Vagina (tissue), 2 donors: ENCODE measurements at regions not wholly inside any gene's neighbourhood (a gene's known extent, or its start where the extent isn't known, plus 50 kb on each side); places are given as distances from the start of the nearest gene placed in this dataset.

Experiments
- DNase-seq, 2 donors: peaks; one replicate each; pipeline ENCODE4 v3.0.0-alpha.2; 2017; ENCODE audit errors: extremely low spot score in 2 of 2
- H3K27ac ChIP-seq: fragments of 200-600 bp; sonication (generic); one replicate; pipeline ENCODE4 v1.5.1; 2019
- H3K27me3 ChIP-seq: fragments of 200-600 bp; sonication (generic); one replicate; pipeline ENCODE4 v1.5.1; 2019
- H3K36me3 ChIP-seq, 2 donors: fragments of 200-600 bp; sonication (generic); one replicate each; pipeline ENCODE4 v1.5.1; 2017 to 2019
- H3K4me1 ChIP-seq: fragments of 200-600 bp; sonication (generic); one replicate; pipeline ENCODE4 v1.5.1; 2019
- H3K4me3 ChIP-seq, 2 donors: fragments of 200-600 bp; sonication (generic); 1 replicate in 1 of 2; 2 replicates in 1 of 2; pipeline ENCODE4 v1.5.1; 2016 to 2019
- H3K9me3 ChIP-seq: fragments of 200-600 bp; sonication (generic); one replicate; pipeline ENCODE4 v1.5.1; 2019
- CTCF ChIP-seq, 3 experiments: fragments of 450-650 bp in 2 of 3; fragments of 200-600 bp in 1 of 3; sonication (generic) in 1 of 3; IDR thresholded peaks; one replicate each; pipeline ENCODE4 v1.5.1; 2017 to 2019; ENCODE audit warnings: antibody characterized with exemption in 3 of 3, mild to moderate bottlenecking in 2 of 3, moderate library complexity in 2 of 3
- POLR2A ChIP-seq, 2 donors: fragments of 450-650 bp; IDR thresholded peaks; one replicate each; pipeline ENCODE4 v1.6.1; 2017; ENCODE audit warnings: antibody characterized with exemption in 2 of 2, mild to moderate bottlenecking in 2 of 2, moderate library complexity in 2 of 2
- POLR2AphosphoS5 ChIP-seq, 2 donors: sonication (generic); formaldehyde crosslinking; IDR thresholded peaks; one replicate each; pipeline ENCODE4 v1.9.0; 2017; ENCODE audit warnings: antibody characterized with exemption in 2 of 2, mild to moderate bottlenecking in 2 of 2, low read depth in 1 of 2; ENCODE audit not compliant: insufficient read depth in 1 of 2
- intact Hi-C: fragments of 100-400 bp; cut with DNase I; formaldehyde crosslinking; loops from one replicate; pipeline ENCODE4 v1.15.1; 2023

DNA sequence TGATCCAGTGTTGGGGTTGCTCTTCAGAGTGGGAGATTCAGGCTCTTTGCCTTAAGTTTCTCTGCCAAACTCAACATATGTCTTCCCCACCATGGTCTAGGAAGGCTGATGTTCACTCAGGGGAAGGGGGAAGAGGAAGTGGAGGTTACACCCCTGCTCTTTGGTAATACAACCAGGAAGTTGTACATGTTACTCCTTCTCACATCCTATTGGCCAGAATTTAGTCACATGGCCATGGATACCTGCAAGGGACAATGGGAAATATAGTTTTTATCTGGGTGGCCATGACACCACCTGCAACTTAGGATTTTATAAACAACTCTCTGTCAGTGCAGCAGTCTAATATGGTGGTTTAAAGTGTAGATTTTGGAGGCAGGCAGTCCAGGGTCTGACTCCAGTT lies 150.9 kb downstream of the TBX5 start:
- no peaks in the 10 kb centered on the region for H3K9me3 ChIP-seq
- H3K27ac ChIP-seq = no peak overlapping the region
- no peak overlapping the region for H3K4me3 ChIP-seq
- no peaks in the 10 kb centered on the region for H3K27me3 ChIP-seq
- no peaks in the 10 kb centered on the region for H3K36me3 ChIP-seq
- TF ChIP-seq POLR2A (IDR thresholded peaks at IDR 0.05) (no peak), POLR2AphosphoS5 (IDR thresholded peaks at IDR 0.05; ENCODE audit: insufficient read depth in 1 of 2, low read depth in 1 of 2) (no peak), CTCF (IDR thresholded peaks at IDR 0.05) (no peak)
- no peak for DNase-seq
- peaks cover 13% of the 10 kb centered on the region for H3K4me1 ChIP-seq
- intact Hi-C loops = no loop called here

DNA sequence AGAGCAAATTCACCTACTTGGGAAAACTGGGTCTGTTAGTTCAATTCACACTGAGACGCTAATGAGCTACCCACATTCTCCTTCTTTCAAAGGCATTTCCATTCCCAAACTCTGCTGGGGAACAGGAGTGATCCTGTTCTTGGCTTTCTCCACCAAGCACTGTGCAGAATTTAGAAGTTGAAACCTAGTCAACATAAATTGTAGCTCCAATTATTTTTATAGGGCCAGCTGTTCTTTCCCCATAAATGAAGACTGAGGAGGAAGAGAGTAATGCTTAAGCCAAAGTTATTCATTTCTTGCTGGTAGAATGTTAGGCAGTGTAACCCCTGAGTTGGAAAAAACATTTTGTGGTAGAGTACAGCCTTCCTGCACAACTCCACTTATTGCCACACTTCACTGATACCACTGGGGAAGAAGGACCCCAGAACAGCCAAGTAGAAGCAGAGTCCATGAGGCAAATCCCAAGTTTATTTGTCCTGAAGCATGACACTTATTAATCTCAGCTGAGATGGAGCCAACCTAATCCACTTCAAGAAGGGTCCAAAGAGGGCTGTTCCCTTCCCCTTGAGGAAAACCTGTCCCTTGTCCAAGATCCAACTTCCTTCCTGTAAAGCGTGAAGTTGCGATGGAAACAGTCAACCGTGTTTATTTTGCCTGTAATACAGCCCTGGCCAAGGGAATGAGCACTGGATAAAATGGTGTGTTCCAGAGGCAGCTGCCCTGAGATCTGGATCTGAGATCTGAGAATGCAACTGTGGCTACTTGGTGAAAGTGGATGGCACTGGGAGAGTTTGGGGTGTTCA lies 151.8 kb downstream of the TBX5 start:
- no peaks in the 10 kb centered on the region for H3K27me3 ChIP-seq
- intact Hi-C loops = no loop called here
- H3K9me3 ChIP-seq = no peaks in the 10 kb centered on the region
- no peak overlapping the region for H3K4me3 ChIP-seq
- H3K4me1 ChIP-seq = peaks cover 13% of the 10 kb centered on the region
- no peaks in the 10 kb centered on the region for H3K36me3 ChIP-seq
- DNase-seq = no peak
- no peak overlapping the region for H3K27ac ChIP-seq
- TF ChIP-seq POLR2AphosphoS5 (IDR thresholded peaks at IDR 0.05; ENCODE audit: insufficient read depth in 1 of 2, low read depth in 1 of 2) = no peak
- TF ChIP-seq CTCF (IDR thresholded peaks at IDR 0.05) = no peak
- TF ChIP-seq POLR2A (IDR thresholded peaks at IDR 0.05) = no peak

GRCh38 chr12:114248527-114248926 lies 157.4 kb downstream of the TBX5 start:
- no peak for DNase-seq
- H3K27ac ChIP-seq = no peak overlapping the region
- no peaks in the 10 kb centered on the region for H3K9me3 ChIP-seq
- intact Hi-C loops = loop anchor here (5.0 kb wide), 1 partner anchor 1329 kb away; no protein-coding TSS in a partner anchor
- H3K4me1 ChIP-seq = peaks cover 5% of the 10 kb centered on the region
- no peak for TF ChIP-seq POLR2A (IDR thresholded peaks at IDR 0.05)
- TF ChIP-seq POLR2AphosphoS5 (IDR thresholded peaks at IDR 0.05; ENCODE audit: insufficient read depth in 1 of 2, low read depth in 1 of 2) = no peak
- TF ChIP-seq CTCF (IDR thresholded peaks at IDR 0.05) = no peak
- no peak overlapping the region for H3K4me3 ChIP-seq
- no peaks in the 10 kb centered on the region for H3K27me3 ChIP-seq
- no peaks in the 10 kb centered on the region for H3K36me3 ChIP-seq

GRCh38 chr12:114245555-114245954 lies 160.4 kb downstream of the TBX5 start:
- intact Hi-C loops = loop anchor here (5.0 kb wide), 1 partner anchor 1332 kb away; no protein-coding TSS in a partner anchor
- Histone ChIP-seq H3K27ac (no peak overlapping the region), H3K36me3 (no peaks in the 10 kb centered on the region), H3K27me3 (no peaks in the 10 kb centered on the region), H3K4me1 (no peaks in the 10 kb centered on the region), H3K9me3 (no peaks in the 10 kb centered on the region), H3K4me3 (no peak overlapping the region)
- no peak for TF ChIP-seq POLR2A (IDR thresholded peaks at IDR 0.05)
- TF ChIP-seq CTCF (IDR thresholded peaks at IDR 0.05) = no peak
- TF ChIP-seq POLR2AphosphoS5 (IDR thresholded peaks at IDR 0.05; ENCODE audit: insufficient read depth in 1 of 2, low read depth in 1 of 2) = no peak
- DNase-seq = no peak

DNA sequence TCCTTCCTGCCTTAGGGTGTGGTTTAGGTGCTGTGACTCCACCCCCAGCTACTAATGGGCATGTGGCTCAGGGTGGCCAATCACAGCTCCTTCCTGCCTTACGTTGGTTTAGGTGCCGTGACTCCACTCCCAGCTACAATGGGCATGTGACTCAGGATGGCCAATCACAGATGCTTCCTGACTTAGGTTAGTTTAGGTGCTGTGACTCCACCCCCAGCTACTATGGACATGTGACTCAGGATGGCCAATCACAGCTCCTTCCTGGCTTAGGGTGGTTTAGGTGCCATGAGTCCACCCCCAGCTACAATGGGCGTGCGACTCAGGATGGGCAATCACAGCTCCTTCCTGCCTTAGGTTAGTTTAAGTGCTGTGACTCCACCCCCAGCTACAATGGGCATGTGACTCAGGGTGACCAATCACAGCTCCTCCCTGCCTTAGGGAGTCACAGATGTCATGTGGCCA lies 163.9 kb downstream of the TBX5 start:
- H3K4me1 ChIP-seq = no peaks in the 10 kb centered on the region
- DNase-seq = no peak
- H3K27me3 ChIP-seq = no peaks in the 10 kb centered on the region
- TF ChIP-seq POLR2A (IDR thresholded peaks at IDR 0.05) (no peak), POLR2AphosphoS5 (IDR thresholded peaks at IDR 0.05; ENCODE audit: insufficient read depth in 1 of 2, low read depth in 1 of 2) (no peak), CTCF (IDR thresholded peaks at IDR 0.05) (no peak)
- H3K9me3 ChIP-seq = no peaks in the 10 kb centered on the region
- H3K36me3 ChIP-seq = no peaks in the 10 kb centered on the region
- H3K4me3 ChIP-seq = no peak overlapping the region
- intact Hi-C loops = no loop called here
- H3K27ac ChIP-seq = no peak overlapping the region
